ENCODE measurements at regions not wholly inside any gene's neighbourhood (a gene's known extent, or its start where the extent isn't known, plus 50 kb on each side); places are given as distances from the start of the nearest gene placed in this dataset.

DNA sequence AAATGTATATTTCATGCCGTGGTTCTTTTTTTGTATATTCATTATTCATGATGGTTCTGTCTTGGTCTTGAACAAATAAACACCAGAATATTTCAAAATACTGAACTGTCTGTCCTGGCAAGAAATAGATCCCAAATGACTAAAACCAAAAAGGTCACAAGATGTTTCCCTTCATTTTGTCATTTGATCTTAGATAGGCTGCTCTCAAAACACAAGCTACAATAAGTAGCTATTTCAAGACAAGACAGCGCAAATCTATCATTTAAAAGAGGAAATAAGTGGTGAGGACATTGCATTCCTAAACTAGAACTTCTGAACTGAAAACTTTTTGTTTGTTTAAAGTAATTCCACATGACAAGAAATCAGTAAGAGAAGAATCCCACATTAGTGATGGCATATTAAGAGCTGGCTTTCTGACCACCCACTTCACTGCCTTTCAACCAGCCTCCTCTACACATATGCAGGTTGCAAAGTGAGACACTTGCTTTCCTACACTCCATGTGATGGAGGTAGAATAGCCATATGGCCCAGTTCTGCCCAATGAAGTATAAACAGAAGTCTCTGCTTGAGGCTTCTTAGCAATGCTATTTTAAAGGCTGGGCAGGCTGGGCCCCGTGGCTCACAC lies 54.4 kb upstream of the CCDC28A start:
- H3K4me2 ChIP-seq (ENCODE audit: insufficient read depth, insufficient read length, low read length) = no peak overlapping the region
- no peak overlapping the region for H4K8ac ChIP-seq (replicated peaks; ENCODE audit: insufficient read length, low read depth, low read length)
- H4K20me1 ChIP-seq (ENCODE audit: control insufficient read depth, insufficient read depth, insufficient read length) = no peaks in the 10 kb centered on the region
- Mint-ChIP-seq H3K4me3 (no peak overlapping the region), H3K36me3 (ENCODE audit: insufficient read depth in 1 of 3, low read depth in 3 of 3) (peaks cover 0 to under 1% (median 0%) of the 10 kb centered on the region in 3 experiments; a peak in 2 of 7 replicates), H3K4me1 (peaks cover 0 to 2% of the 10 kb centered on the region in 2 experiments; a peak in 2 of 4 replicates), H3K27ac (no peak overlapping the region; a peak in 1 of 7 replicates), H3K27me3 (ENCODE audit: low read depth) (no peaks in the 10 kb centered on the region), H3K9me3 (peaks cover 6 to 9% of the 10 kb centered on the region in 2 experiments; a peak in 4 of 5 replicates)
- H4K91ac ChIP-seq (ENCODE audit: insufficient read length, low read depth, low read length) = no peak overlapping the region
- H2BK15ac ChIP-seq (ENCODE audit: low read depth, low read length) = no peak overlapping the region
- no peak overlapping the region for H3K9ac ChIP-seq (ENCODE audit: extremely low read depth, insufficient read length, low read length)
- no peak overlapping the region for H3K18ac ChIP-seq (ENCODE audit: insufficient read length, low read depth, low read length)
- WGBS (ENCODE audit: extremely low coverage, insufficient read length, low lambda C conversion rate) = no CpG with 5 or more reads among the region's 3 CpGs
- H3K79me1 ChIP-seq (ENCODE audit: insufficient read depth, low read depth, low read length, poor library complexity, severe bottlenecking) = no peaks in the 10 kb centered on the region
- H3T11ph ChIP-seq (ENCODE audit: low read length) = no peak overlapping the region
- TF ChIP-seq, protein P1, sequence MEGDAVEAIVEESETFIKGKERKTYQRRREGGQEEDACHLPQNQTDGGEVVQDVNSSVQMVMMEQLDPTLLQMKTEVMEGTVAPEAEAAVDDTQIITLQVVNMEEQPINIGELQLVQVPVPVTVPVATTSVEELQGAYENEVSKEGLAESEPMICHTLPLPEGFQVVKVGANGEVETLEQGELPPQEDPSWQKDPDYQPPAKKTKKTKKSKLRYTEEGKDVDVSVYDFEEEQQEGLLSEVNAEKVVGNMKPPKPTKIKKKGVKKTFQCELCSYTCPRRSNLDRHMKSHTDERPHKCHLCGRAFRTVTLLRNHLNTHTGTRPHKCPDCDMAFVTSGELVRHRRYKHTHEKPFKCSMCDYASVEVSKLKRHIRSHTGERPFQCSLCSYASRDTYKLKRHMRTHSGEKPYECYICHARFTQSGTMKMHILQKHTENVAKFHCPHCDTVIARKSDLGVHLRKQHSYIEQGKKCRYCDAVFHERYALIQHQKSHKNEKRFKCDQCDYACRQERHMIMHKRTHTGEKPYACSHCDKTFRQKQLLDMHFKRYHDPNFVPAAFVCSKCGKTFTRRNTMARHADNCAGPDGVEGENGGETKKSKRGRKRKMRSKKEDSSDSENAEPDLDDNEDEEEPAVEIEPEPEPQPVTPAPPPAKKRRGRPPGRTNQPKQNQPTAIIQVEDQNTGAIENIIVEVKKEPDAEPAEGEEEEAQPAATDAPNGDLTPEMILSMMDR (conservative IDR thresholded peaks at IDR 0.05) = no peak
- no peak overlapping the region for H4K5ac ChIP-seq (ENCODE audit: insufficient read length, low read depth, low read length)
- H3K79me2 ChIP-seq (ENCODE audit: insufficient read depth, low read length) = no peaks in the 10 kb centered on the region
- H2BK20ac ChIP-seq (ENCODE audit: low read depth, low read length, poor library complexity, severe bottlenecking) = no peak overlapping the region
- no peak overlapping the region for H3K23ac ChIP-seq (ENCODE audit: insufficient read length, low read depth, low read length)
- no peak overlapping the region for H2BK5ac ChIP-seq (ENCODE audit: insufficient read length, low read length)
- H2BK120ac ChIP-seq (ENCODE audit: low read depth, low read length, poor library complexity, severe bottlenecking) = no peak overlapping the region
- H3K14ac ChIP-seq (ENCODE audit: insufficient read depth, low read length) = no peak overlapping the region
- H3K27me3 ChIP-seq (ENCODE audit: insufficient read depth, low read length) = no peaks in the 10 kb centered on the region
- H3K56ac ChIP-seq (ENCODE audit: insufficient read length, low read depth, low read length) = no peak overlapping the region
- no peaks in the 10 kb centered on the region for H3K9me3 ChIP-seq (ENCODE audit: control insufficient read depth, low read depth, low read length)
- no peak overlapping the region for H2AK5ac ChIP-seq (ENCODE audit: insufficient read length, low read length)
- peaks cover 2% of the 10 kb centered on the region; the same call in 1 of the 2 replicates for H3K4me1 ChIP-seq (ENCODE audit: insufficient read depth, low read length)
- no peak overlapping the region for H3K4ac ChIP-seq (ENCODE audit: low read depth, low read length)
- H2AFZ ChIP-seq (ENCODE audit: low read length) = no peak overlapping the region
- DNase-seq = no peak
- H3K27ac ChIP-seq (ENCODE audit: insufficient read length, low read depth, low read length) = no peak overlapping the region
- H3K23me2 ChIP-seq (ENCODE audit: insufficient read length, low read depth, low read length, poor library complexity, severe bottlenecking) = no peaks in the 10 kb centered on the region
- no peak overlapping the region for H2BK12ac ChIP-seq (ENCODE audit: insufficient read length, low read depth, low read length)
